Motor neuron (in vitro differentiated cells): ENCODE measurements at regions not wholly inside any gene's neighbourhood (a gene's known extent, or its start where the extent isn't known, plus 50 kb on each side); places are given as distances from the start of the nearest gene placed in this dataset.

ENCODE experiments used
- ATAC-seq, 8 experiments: fragments of 200-7000 bp; cut with Tn5 transposase; replicated peaks in 6 of 8; 2 replicates each; pipeline ENCODE4 v1.8.0; 2021; ENCODE audit warnings: mild to moderate bottlenecking in 8 of 8, moderate library complexity in 8 of 8
- H3K27ac ChIP-seq, 2 donors: fragments of 250-450 bp; sonication (Bioruptor Pico); 2 replicates each; pipeline ENCODE4 v1.9.0; 2021; ENCODE audit warnings: antibody characterized with exemption in 2 of 2, mild to moderate bottlenecking in 2 of 2, moderate library complexity in 1 of 2
- H3K4me1 ChIP-seq, 2 donors: fragments of 250-450 bp; sonication (Bioruptor Pico); replicated peaks in 1 of 2; 2 replicates each; pipeline ENCODE4 v1.6.1; 2021; ENCODE audit warnings: antibody characterized with exemption in 2 of 2, mild to moderate bottlenecking in 2 of 2, moderate library complexity in 1 of 2
- H3K4me3 ChIP-seq, 5 donors: fragments of 250-450 bp; sonication (Bioruptor Pico); 2 replicates each; pipeline ENCODE4 v1.9.0; 2021; ENCODE audit warnings: antibody characterized with exemption in 5 of 5, mild to moderate bottlenecking in 5 of 5, moderate library complexity in 4 of 5
- WGBS, 10 experiments: fragments of 450-650 bp; shearing (Covaris generic); methylation state at CpG; one replicate each; pipeline ENCODE4 v1.0.0; 2022; 5-methylcytosine and 5-hydroxymethylcytosine counted together
- in situ Hi-C, 9 experiments: fragments of 400-800 bp; cut with MboI; loops; one replicate each; pipeline ENCODE4 v1.15.0; 2021; ENCODE audit warnings: low sequenced_read_pairs in 9 of 9, low pct_unique_long_range_greater_than_20kb in 2 of 9; ENCODE audit not compliant: unreplicated experiment in 9 of 9

DNA sequence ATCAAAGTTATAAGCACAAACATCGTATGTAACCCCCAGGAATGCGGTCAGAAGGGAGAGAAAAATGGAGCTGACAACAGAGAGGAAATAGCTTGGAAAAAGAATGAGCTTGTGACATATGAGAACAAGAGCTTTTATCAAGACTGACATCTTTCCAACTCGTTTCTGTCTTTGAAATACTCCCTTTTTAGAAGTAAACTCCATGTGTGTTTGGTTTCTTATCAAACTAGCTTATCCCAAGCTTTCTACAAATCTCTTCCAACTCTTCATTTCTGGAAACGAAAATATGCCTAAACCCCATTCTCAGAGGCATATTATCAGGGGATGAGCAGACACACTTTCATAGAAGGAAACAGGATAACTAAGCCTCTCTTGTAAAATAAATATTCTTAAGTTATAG, 235.4 kb downstream of the NAF1 start:
- in situ Hi-C loops: no loop called here
- no peak overlapping the region for H3K27ac ChIP-seq
- 15 to 82% (median 68%) methylated on average over 1 to 4 of the region's 4 CpGs for WGBS, 10 experiments
- no peak for ATAC-seq
- no peak overlapping the region for H3K4me3 ChIP-seq
- no peaks in the 10 kb centered on the region for H3K4me1 ChIP-seq

DNA sequence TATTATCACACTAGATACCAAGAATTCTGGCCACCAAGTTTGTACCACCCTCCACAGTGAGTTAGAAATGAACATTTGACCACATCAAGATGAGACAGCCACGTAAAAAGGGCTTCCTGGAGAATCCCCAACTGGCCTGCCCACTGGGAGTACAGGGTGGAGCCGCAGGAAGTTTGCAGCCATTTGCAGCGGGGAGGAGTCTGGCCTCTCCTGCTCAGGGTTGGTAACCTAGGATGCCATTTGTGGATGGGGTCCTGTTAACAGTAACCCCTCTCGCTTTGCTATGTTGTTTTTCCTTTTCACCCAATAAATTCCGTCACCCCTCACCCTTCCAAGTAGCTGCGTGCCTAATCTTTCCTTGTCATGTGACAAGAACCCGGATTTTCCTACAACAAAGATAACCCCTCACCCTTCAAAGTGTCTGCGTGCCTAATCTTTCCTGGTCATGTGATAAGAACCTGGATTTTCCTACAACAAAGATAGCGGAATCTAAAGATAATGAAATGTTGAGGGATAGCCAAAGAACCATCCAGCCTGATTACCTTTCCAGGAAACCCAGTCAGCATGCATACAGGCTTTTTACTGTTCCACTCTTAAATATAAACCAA, 245.4 kb downstream of the NAF1 start:
- Histone ChIP-seq H3K4me3 (no peak overlapping the region), H3K27ac (no peak overlapping the region), H3K4me1 (no peaks in the 10 kb centered on the region)
- in situ Hi-C loops: no loop called here
- WGBS, 10 experiments: 5 to 96% (median 83%) methylated on average over 2 to 9 of the region's 9 CpGs
- ATAC-seq: no peak

DNA sequence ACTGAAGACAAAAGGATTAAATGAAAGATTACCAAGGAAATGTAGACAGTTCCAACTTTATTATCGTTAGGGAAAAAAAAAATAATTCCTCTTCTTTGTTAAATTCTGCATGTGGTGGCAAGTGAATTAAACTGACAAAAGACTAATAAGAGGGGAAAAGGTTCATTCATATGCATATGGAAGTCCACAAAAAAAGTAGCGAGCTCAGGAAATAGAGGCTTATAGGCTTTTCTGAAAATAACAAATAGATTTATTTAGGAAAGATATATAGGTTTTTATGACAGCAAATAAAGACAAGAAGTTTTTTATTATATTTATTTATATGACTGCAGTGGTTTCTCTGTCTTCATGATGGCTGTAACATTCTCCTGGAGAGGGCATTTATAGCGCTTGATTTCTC, 246.0 kb downstream of the NAF1 start:
- no peak overlapping the region for H3K4me3 ChIP-seq
- in situ Hi-C loops: no loop called here
- H3K27ac ChIP-seq: no peak overlapping the region
- H3K4me1 ChIP-seq: no peaks in the 10 kb centered on the region
- 0 to 73% (median 40%) methylated on average over 2 to 3 of the region's 3 CpGs for WGBS, 10 experiments
- ATAC-seq: no peak

DNA sequence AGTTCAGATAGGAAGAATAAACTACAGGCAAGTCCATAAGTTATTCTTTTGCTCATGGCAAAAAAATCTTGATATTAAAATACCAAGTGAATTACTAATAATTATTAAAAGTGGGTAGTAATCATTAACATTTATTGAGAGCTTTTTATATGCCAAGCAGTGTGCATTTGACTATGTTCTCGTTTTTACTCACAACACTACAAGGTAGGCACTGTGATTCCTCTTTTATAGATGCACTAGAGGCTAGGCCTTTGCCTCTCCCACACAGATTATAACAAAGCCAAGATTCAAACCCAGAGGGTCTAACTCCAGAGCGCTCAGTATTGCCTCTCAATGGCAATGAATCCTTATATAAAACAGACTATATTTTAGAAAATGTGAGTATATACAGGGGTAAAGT, 254.2 kb downstream of the NAF1 start:
- no peak overlapping the region for H3K27ac ChIP-seq
- H3K4me1 ChIP-seq: no peaks in the 10 kb centered on the region
- WGBS, 10 experiments: 0 to 79% (median 33%) methylated on average over 1 to 2 of the region's 2 CpGs; no CpG with 5 or more reads in 2 of the 10 experiments
- ATAC-seq: no peak
- in situ Hi-C loops: no loop called here
- no peak overlapping the region for H3K4me3 ChIP-seq

DNA sequence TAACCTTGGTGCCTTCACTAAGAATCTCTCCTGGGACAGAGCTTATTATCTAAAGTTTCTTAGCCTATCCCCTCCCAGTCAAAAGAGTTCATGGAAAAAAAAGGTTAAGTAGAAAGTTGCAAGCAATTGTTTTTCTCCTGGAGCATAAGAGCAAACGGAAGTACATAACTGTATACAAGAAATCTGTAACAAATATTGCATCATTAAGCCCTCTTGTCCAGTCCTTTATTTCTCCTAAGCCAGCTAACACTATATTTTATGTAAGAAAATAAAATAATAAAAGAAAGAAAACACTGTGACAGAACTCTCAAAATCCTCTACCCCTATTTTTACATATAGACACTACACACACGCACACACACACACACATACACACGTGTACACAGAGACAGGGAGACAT, 255.3 kb downstream of the NAF1 start:
- in situ Hi-C loops: no loop called here
- 0 to 100% (median 68%) methylated on average over 1 to 3 of the region's 3 CpGs; no CpG with 5 or more reads in 2 of the 10 experiments for WGBS, 10 experiments
- Histone ChIP-seq H3K4me1 (no peaks in the 10 kb centered on the region), H3K4me3 (no peak overlapping the region), H3K27ac (no peak overlapping the region)
- ATAC-seq: no peak

DNA sequence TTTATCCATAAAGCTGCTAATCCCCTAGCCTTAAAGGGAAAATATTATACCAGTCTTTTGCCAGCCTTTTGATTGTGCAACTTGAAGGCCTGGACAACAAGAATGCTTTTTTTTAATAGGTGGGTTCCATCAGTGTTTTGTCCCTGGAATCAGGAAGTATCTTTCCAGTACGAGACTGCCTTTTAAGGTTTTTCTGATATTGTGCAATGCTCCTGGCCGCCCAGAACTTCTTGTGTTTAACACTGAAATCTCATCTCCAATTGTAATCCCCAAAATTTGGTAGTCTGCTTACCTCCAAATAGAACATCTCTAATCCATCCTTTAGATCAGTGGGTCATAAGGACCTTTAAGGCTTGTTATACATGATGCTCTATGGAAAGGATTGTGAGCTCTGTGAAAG, 256.7 kb downstream of the NAF1 start:
- Histone ChIP-seq H3K4me1 (no peaks in the 10 kb centered on the region), H3K27ac (no peak overlapping the region), H3K4me3 (no peak overlapping the region)
- ATAC-seq: no peak
- in situ Hi-C loops: no loop called here
- 0 to 100% (median 51%) methylated on average over 1 to 2 of the region's 2 CpGs; no CpG with 5 or more reads in 2 of the 10 experiments for WGBS, 10 experiments

DNA sequence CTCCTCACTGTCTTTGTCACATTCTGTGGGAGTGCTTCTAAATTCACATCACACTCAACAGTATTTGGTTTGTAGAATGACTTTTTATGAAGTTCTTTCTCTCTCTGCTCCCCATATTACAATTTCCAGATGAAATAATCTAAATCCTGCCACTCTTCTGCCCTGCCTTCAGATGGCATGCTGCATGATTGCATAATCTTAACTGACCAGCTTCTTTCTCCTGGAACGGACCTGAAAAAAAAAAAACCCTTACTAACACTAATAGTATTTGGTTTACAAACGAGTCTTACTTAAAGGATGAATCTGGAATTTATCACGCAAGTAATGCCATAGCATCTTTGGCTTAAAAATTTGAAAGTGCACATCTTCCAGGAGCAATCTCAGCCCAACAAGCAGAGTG, 272.3 kb downstream of the NAF1 start:
- in situ Hi-C loops: no loop called here
- Histone ChIP-seq H3K27ac (no peak overlapping the region), H3K4me1 (no peaks in the 10 kb centered on the region), H3K4me3 (no peak overlapping the region)
- ATAC-seq: no peak
- 0 to 94% (median 71%) methylated on average over 2 to 3 of the region's 3 CpGs; no CpG with 5 or more reads in 2 of the 10 experiments for WGBS, 10 experiments

DNA sequence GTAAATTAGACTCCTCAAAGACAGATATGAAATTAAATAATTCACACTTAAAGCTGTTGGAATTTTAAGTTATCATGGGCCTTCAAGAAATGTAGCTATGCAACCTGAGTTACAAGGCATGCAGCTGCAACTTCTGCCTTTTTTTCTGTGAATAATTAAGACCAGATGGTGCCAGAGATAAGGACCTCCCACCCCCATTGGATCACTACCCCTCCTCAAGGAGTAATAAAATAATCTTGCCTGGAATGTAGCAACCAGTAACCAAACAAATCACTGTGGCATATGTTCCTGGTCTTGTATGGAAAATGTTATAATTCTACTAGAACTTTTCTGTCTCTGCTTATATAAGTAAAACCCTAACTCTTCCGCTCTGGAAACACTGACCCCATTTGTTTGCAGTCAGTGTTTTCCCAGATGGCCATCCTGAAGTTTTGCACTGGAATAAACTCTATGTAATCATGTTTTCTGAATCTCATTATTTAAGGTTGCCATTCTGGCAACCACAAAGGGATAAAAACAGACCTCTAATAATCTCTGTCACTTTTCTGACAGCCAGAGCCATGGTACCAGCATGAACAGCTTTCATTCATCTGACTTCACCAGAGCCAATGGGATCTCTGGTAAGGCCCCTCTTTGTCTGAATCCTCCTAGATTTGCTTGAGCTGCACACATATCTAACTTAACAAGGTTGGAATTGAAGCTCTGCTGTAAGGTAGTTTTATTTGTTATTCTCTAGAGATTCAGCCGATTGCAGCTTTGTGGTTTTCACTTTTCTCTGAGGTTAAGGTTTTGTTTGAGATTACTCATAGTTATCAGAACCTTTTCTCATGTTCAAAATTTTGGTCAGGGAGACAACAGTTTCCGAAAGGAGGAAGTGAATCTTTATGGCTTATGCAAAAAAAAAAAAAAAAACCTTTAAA, 274.6 kb downstream of the NAF1 start:
- ATAC-seq: peak in 1 of 8 experiments; percentile 43
- 0 to 100% (median 84%) methylated on average over 1 to 3 of the region's 3 CpGs; no CpG with 5 or more reads in 1 of the 10 experiments for WGBS, 10 experiments

DNA sequence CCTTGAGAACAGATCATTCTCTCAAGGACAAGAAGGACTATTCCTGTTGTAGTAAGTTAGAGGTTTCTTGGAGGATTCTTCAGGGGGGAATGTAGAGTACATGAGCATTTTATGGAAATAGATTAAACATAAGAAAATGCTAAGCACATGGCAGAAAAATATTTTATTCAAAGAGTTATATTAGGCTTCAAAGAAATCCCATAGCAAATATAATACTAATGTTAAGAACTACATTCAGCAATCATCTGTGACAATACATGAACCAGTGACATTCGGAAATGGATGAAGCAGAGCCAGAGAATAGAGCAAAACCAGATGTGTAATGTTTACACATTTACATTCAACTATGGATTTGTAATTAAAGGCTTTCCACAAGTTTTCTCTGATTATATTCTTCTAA, 288.6 kb downstream of the NAF1 start:
- WGBS, 10 experiments: 0 to 100% (median 60%) methylated on average over 1 of the region's 1 CpG; no CpG with 5 or more reads in 3 of the 10 experiments
- Histone ChIP-seq H3K27ac (no peak overlapping the region), H3K4me1 (no peaks in the 10 kb centered on the region), H3K4me3 (no peak overlapping the region)
- in situ Hi-C loops: no loop called here
- ATAC-seq: no peak

More for the DNA sequence above, 274.6 kb downstream of the NAF1 start:
- in situ Hi-C loops: no loop called here
- H3K4me1 ChIP-seq: no peaks in the 10 kb centered on the region
- no peak overlapping the region for H3K4me3 ChIP-seq
- no peak overlapping the region for H3K27ac ChIP-seq

DNA sequence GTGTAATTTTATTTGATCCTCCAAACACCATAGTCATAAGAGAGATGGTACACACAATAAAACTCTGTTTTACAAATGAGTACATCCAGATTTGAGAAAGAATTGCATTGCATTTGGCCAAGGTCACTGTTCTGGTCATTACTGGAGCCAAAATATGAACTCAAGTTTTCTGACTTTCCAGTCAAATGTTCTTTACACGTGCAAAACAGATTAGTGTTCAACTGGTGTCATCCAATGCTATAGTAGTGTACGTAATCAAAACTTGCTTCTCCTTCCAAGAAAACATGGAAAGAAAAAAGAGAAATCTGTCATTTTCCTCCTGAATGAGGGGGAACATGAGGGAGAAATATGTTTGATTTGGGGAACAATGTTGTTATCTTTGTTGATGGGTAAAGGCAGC, 291.9 kb downstream of the NAF1 start:
- Histone ChIP-seq H3K4me3 (no peak overlapping the region), H3K4me1 (no peaks in the 10 kb centered on the region), H3K27ac (no peak overlapping the region)
- in situ Hi-C loops: no loop called here
- no peak for ATAC-seq
- WGBS, 10 experiments: 0 to 100% (median 69%) methylated on average over 1 to 2 of the region's 2 CpGs; no CpG with 5 or more reads in 2 of the 10 experiments

DNA sequence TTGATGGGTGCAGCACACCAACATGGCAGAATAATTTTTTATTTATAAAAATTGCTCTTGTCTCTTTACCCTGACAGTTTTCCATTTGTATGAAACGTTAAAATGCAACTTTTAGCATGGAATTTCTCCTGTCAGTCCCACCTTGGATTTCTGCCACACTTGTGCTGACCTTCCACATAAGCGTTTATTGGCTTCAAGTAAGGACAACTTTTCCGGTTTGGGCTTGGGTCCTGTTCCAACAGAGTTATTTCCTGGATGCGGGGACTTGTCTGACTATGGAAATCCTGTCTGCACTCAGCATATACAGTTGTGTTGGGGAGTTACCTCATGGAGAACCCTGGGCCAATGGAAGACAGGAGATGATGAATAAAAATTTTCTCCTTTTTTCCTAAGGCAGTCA, 294.7 kb downstream of the NAF1 start:
- in situ Hi-C loops: no loop called here
- Histone ChIP-seq H3K27ac (no peak overlapping the region), H3K4me1 (no peaks in the 10 kb centered on the region), H3K4me3 (no peak overlapping the region)
- ATAC-seq: no peak
- WGBS, 10 experiments: 15 to 93% (median 75%) methylated on average over 1 to 4 of the region's 4 CpGs

DNA sequence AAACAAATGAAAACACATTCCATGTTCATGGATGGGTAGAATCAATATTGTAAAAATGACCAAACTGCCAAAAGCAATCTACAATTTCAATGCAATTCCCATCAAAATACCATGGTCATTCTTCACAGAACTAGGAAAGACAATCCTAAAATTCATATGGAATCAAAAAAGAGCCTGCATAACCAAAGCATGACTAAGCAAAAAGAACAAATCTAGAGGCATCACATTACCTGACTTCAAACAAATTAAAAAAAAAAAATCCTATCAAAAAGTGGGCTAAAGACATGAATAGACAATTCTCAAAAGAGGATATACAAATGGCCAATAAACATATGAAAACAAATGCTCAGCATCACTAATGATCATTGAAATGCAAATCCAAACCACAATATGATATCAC, 297.5 kb downstream of the NAF1 start:
- ATAC-seq: no peak

DNA sequence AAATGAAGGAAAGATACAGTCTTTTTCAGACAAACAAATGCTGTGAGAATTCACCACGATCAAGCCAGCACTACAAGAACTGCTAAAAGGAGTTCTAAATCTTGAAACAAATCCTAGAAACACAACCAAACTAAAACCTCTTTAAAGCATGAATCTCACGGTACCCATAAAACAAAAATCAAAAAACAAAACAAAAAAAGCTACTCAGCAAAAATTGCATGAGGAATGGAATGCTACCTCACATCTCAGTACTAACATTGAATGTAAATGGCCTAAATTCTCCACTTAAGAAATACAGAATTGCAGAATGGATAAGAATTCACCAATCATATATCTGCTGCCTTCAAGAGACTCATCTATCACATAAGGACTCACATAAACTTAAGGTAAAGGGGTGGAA, 300.1 kb downstream of the NAF1 start:
- 0 to 94% (median 72%) methylated on average over 1 to 2 of the region's 2 CpGs for WGBS, 10 experiments
- Histone ChIP-seq H3K4me1 (no peaks in the 10 kb centered on the region), H3K27ac (no peak overlapping the region), H3K4me3 (no peak overlapping the region)
- ATAC-seq: no peak
- in situ Hi-C loops: no loop called here

More for the DNA sequence above, 297.5 kb downstream of the NAF1 start:
- Histone ChIP-seq H3K27ac (no peak overlapping the region), H3K4me1 (no peaks in the 10 kb centered on the region), H3K4me3 (no peak overlapping the region)
- in situ Hi-C loops: no loop called here

DNA sequence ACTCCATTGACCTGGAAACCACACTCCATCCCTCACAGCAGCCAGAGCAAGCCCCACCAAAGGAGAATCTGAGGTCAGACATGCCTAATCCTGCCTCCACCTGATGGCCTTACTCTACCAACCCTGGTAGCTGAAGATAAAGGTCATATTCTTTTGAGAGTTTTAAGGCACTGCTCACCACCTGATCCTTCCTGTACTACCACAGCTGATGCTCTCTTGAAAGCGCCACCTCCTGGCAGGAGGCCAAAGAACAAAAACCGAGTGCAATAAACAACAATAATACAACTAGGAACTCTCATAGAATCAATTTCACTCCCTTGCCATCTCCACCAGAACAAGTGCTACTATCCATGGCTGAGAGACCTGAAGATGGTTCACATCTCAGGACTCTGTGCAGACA, 301.6 kb downstream of the NAF1 start:
- no peak overlapping the region for H3K4me3 ChIP-seq
- in situ Hi-C loops: no loop called here
- no peak for ATAC-seq
- H3K27ac ChIP-seq: no peak overlapping the region
- no peaks in the 10 kb centered on the region for H3K4me1 ChIP-seq
- 83 to 100% (median 95%) methylated on average over 2 of the region's 2 CpGs; no CpG with 5 or more reads in 6 of the 10 experiments for WGBS, 10 experiments
